ENCODE measurements at regions not wholly inside any gene's neighbourhood (a gene's known extent, or its start where the extent isn't known, plus 50 kb on each side); places are given as distances from the start of the nearest gene placed in this dataset.

DNA sequence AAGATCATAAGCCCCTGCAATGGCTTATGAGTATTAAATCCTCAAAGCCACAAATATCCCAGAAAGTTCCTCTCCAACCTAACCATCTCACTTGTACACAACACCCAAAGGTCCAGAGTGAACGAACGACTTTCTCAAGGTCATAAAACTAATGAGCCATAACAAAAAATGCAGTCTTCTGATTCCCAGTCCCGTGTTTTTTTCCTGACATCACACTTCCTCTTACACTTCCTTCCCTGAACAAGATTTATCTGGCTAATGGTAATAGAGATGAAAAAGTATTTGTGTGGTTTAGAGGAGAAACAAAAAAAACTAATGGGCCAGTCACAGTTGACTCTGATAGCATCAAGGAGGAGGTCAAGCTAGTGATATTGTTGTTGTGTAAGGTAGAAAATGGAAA lies 99.5 kb upstream of the KLHL13 start:
- TF ChIP-seq, protein P1, sequence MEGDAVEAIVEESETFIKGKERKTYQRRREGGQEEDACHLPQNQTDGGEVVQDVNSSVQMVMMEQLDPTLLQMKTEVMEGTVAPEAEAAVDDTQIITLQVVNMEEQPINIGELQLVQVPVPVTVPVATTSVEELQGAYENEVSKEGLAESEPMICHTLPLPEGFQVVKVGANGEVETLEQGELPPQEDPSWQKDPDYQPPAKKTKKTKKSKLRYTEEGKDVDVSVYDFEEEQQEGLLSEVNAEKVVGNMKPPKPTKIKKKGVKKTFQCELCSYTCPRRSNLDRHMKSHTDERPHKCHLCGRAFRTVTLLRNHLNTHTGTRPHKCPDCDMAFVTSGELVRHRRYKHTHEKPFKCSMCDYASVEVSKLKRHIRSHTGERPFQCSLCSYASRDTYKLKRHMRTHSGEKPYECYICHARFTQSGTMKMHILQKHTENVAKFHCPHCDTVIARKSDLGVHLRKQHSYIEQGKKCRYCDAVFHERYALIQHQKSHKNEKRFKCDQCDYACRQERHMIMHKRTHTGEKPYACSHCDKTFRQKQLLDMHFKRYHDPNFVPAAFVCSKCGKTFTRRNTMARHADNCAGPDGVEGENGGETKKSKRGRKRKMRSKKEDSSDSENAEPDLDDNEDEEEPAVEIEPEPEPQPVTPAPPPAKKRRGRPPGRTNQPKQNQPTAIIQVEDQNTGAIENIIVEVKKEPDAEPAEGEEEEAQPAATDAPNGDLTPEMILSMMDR (IDR thresholded peaks at IDR 0.05; ENCODE audit: low read depth, low read length), result no peak
- TF ChIP-seq EZH2phosphoT487 (IDR thresholded peaks at IDR 0.05; ENCODE audit: low read depth), result no peak
